ENCODE measurements at regions not wholly inside any gene's neighbourhood (a gene's known extent, or its start where the extent isn't known, plus 50 kb on each side); places are given as distances from the start of the nearest gene placed in this dataset.

GRCh38 chrX:10367406-10367805, 210.6 kb downstream of the CLCN4 start:
- TF ChIP-seq CTCF (IDR thresholded peaks at IDR 0.05; ENCODE audit: poor library complexity, severe bottlenecking) = no peak
- TF ChIP-seq EZH2 (IDR thresholded peaks at IDR 0.05; ENCODE audit: borderline replicate concordance, insufficient read depth, low read length, poor library complexity, severe bottlenecking) = no peak
- TF ChIP-seq POLR2AphosphoS5 (IDR thresholded peaks at IDR 0.05) = no peak
- TF ChIP-seq, protein P1, sequence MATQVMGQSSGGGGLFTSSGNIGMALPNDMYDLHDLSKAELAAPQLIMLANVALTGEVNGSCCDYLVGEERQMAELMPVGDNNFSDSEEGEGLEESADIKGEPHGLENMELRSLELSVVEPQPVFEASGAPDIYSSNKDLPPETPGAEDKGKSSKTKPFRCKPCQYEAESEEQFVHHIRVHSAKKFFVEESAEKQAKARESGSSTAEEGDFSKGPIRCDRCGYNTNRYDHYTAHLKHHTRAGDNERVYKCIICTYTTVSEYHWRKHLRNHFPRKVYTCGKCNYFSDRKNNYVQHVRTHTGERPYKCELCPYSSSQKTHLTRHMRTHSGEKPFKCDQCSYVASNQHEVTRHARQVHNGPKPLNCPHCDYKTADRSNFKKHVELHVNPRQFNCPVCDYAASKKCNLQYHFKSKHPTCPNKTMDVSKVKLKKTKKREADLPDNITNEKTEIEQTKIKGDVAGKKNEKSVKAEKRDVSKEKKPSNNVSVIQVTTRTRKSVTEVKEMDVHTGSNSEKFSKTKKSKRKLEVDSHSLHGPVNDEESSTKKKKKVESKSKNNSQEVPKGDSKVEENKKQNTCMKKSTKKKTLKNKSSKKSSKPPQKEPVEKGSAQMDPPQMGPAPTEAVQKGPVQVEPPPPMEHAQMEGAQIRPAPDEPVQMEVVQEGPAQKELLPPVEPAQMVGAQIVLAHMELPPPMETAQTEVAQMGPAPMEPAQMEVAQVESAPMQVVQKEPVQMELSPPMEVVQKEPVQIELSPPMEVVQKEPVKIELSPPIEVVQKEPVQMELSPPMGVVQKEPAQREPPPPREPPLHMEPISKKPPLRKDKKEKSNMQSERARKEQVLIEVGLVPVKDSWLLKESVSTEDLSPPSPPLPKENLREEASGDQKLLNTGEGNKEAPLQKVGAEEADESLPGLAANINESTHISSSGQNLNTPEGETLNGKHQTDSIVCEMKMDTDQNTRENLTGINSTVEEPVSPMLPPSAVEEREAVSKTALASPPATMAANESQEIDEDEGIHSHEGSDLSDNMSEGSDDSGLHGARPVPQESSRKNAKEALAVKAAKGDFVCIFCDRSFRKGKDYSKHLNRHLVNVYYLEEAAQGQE (IDR thresholded peaks at IDR 0.05; ENCODE audit: borderline replicate concordance) = no peak
- TF ChIP-seq RAD21 (conservative IDR thresholded peaks at IDR 0.05) = no peak
- no peak for TF ChIP-seq TAF1 (IDR thresholded peaks at IDR 0.05; ENCODE audit: low read depth)
- no peak for TF ChIP-seq EP300 (conservative IDR thresholded peaks at IDR 0.05; ENCODE audit: poor library complexity, severe bottlenecking)
- no peak for TF ChIP-seq MXI1 (conservative IDR thresholded peaks at IDR 0.05; ENCODE audit: poor library complexity, severe bottlenecking)
